ENCODE measurements at regions not wholly inside any gene's neighbourhood (a gene's known extent, or its start where the extent isn't known, plus 50 kb on each side); places are given as distances from the start of the nearest gene placed in this dataset.

DNA sequence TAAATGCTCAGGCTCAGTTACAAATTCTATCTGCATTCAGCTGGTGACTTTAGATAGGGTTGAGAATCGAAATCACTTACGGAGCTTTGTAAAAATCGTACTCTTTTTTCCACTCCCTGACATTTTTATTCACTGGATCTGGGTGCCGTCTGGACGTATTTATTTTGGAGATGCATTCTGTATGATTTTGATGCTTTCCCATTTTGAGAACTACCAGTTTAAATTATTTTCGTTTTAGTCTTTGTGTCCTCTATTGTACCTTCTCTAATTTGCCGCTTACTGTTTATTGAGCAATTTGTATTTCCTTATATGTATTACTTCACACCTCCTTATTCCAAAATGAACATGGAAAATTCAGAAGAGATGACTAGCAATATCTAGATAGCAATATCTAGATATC lies 96.2 kb downstream of the FASLG start:
- H3K9me3 ChIP-seq (ENCODE audit: insufficient read depth in 2 of 2, low read depth in 1 of 2, low read length in 1 of 2) = no peaks in the 10 kb centered on the region
- H3K14ac ChIP-seq (ENCODE audit: insufficient read length) = no peak overlapping the region
- no peak overlapping the region for H2BK12ac ChIP-seq (ENCODE audit: low read depth, low read length)
- H3K18ac ChIP-seq (ENCODE audit: extremely low read depth, low read length) = no peak overlapping the region
- FAIRE-seq = no peak
- no peak overlapping the region for H3K4me2 ChIP-seq (ENCODE audit: insufficient read depth in 1 of 2, low read depth in 2 of 2, low read length in 2 of 2)
- H3K27me3 ChIP-seq (replicated peaks in 1 of 4; ENCODE audit: control insufficient read depth in 3 of 4, extremely low read depth in 1 of 4, insufficient read depth in 3 of 4, low read length in 3 of 4) = no peaks in the 10 kb centered on the region
- no peak overlapping the region for H3K4me3 ChIP-seq (ENCODE audit: extremely low read depth in 1 of 4, insufficient read depth in 2 of 4, low read depth in 3 of 4, low read length in 4 of 4)
- no peak overlapping the region for H3K4ac ChIP-seq (replicated peaks; ENCODE audit: insufficient read length, low read depth, low read length)
- 97% methylated on average over 7 of the region's 7 CpGs; no CpG with 5 or more reads in 1 of the 2 experiments for WGBS, 2 experiments (ENCODE audit: extremely low coverage in 1 of 2, insufficient coverage in 1 of 2, insufficient read length in 1 of 2, insufficient replicate concordance in 2 of 2, low coverage in 1 of 2, low lambda C conversion rate in 2 of 2, missing lambda C conversion rate in 1 of 2)
- H3K23me2 ChIP-seq (ENCODE audit: low read depth, low read length) = no peaks in the 10 kb centered on the region
- H3K36me3 ChIP-seq (ENCODE audit: control insufficient read depth in 2 of 4, insufficient read depth in 4 of 4, low read length in 3 of 4) = no peaks in the 10 kb centered on the region
- no peaks in the 10 kb centered on the region for H3K79me1 ChIP-seq (ENCODE audit: low read depth, low read length)
- H3K27ac ChIP-seq (ENCODE audit: low read depth, low read length) = no peak overlapping the region
- H3K4me1 ChIP-seq (replicated peaks in 1 of 4; ENCODE audit: control insufficient read depth in 3 of 4, insufficient read depth in 4 of 4, low read length in 3 of 4) = no peaks in the 10 kb centered on the region
- no peak overlapping the region for H3K23ac ChIP-seq (ENCODE audit: insufficient read length)
- DNase-seq (ENCODE audit: low read depth in 1 of 2, low spot score in 2 of 2) = no peak
- no peak overlapping the region for H2AK5ac ChIP-seq (ENCODE audit: low read depth, low read length)
- no peak overlapping the region for H4K8ac ChIP-seq (ENCODE audit: extremely low read depth, insufficient read depth, low read length)
- no peaks in the 10 kb centered on the region for H3K79me2 ChIP-seq (ENCODE audit: control insufficient read depth in 1 of 2, insufficient read depth in 2 of 2, low read length in 2 of 2)
- ChIA-PET POLR2A (ENCODE audit: partially characterized antibody) (no interaction called here), CTCF (ENCODE audit: partially characterized antibody) (interaction anchor here (1.2 to 3.9 kb wide), 2 partner anchors 13 to 447 kb away, joined by 6 to 22 read pairs; no protein-coding TSS in a partner anchor)
- no peak overlapping the region for H2BK20ac ChIP-seq (ENCODE audit: low read length)
- H2BK120ac ChIP-seq (replicated peaks; ENCODE audit: low read depth, low read length) = no peak overlapping the region
- no peak overlapping the region for H4K91ac ChIP-seq (replicated peaks; ENCODE audit: insufficient read length, low read length)
- H2BK15ac ChIP-seq (ENCODE audit: low read length) = no peak overlapping the region
- H3K9ac ChIP-seq (replicated peaks in 1 of 4; ENCODE audit: extremely low read depth in 1 of 4, low read depth in 3 of 4, low read length in 3 of 4) = no peak overlapping the region
- no peak overlapping the region for H2AFZ ChIP-seq (ENCODE audit: low read length)
- H2BK5ac ChIP-seq (ENCODE audit: low read depth, low read length) = no peak overlapping the region
- H4K5ac ChIP-seq (ENCODE audit: insufficient read length, low read depth, low read length) = no peak overlapping the region
- H3K56ac ChIP-seq (replicated peaks; ENCODE audit: insufficient read length, low read depth, low read length) = no peak overlapping the region
- H4K20me1 ChIP-seq (replicated peaks in 1 of 2; ENCODE audit: control insufficient read depth in 1 of 2, insufficient read depth in 2 of 2, low read length in 2 of 2) = no peaks in the 10 kb centered on the region
- TF ChIP-seq CHD1 (IDR thresholded peaks at IDR 0.05; ENCODE audit: low read depth, low read length) = no peak
- no peak for TF ChIP-seq TBP (IDR thresholded peaks at IDR 0.05; ENCODE audit: low read depth, low read length)
- TF ChIP-seq SIRT6 (IDR thresholded peaks at IDR 0.05; ENCODE audit: low read length) = no peak
- TF ChIP-seq EZH2 (IDR thresholded peaks at IDR 0.05; ENCODE audit: low read depth, low read length, severe bottlenecking) = no peak
- no peak for TF ChIP-seq JUND (IDR thresholded peaks at IDR 0.05; ENCODE audit: low read length)
- TF ChIP-seq KDM4A (IDR thresholded peaks at IDR 0.05; ENCODE audit: low read depth, low read length, severe bottlenecking) = no peak
- no peak for TF ChIP-seq RAD21 (IDR thresholded peaks at IDR 0.05 in 1 of 2, conservative IDR thresholded peaks at IDR 0.05 in 1 of 2; ENCODE audit: low read depth in 2 of 2, low read length in 2 of 2)
- no peak for TF ChIP-seq SP4 (IDR thresholded peaks at IDR 0.05; ENCODE audit: low read length)
- no peak for TF ChIP-seq RBBP5 (IDR thresholded peaks at IDR 0.05; ENCODE audit: borderline replicate concordance, low read depth, low read length)
- TF ChIP-seq KDM5A (IDR thresholded peaks at IDR 0.05; ENCODE audit: low read length) = no peak
- TF ChIP-seq BCL11A (IDR thresholded peaks at IDR 0.05; ENCODE audit: low read depth in 2 of 2, low read length in 2 of 2) = no peak
- TF ChIP-seq EP300 (IDR thresholded peaks at IDR 0.05; ENCODE audit: borderline replicate concordance in 1 of 2, low read depth in 2 of 2, low read length in 2 of 2) = no peak
- TF ChIP-seq, protein P1, sequence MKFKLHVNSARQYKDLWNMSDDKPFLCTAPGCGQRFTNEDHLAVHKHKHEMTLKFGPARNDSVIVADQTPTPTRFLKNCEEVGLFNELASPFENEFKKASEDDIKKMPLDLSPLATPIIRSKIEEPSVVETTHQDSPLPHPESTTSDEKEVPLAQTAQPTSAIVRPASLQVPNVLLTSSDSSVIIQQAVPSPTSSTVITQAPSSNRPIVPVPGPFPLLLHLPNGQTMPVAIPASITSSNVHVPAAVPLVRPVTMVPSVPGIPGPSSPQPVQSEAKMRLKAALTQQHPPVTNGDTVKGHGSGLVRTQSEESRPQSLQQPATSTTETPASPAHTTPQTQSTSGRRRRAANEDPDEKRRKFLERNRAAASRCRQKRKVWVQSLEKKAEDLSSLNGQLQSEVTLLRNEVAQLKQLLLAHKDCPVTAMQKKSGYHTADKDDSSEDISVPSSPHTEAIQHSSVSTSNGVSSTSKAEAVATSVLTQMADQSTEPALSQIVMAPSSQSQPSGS (IDR thresholded peaks at IDR 0.05; ENCODE audit: low read length) = no peak

Data from H1 (cell line).